Natural killer cell treated with Interleukin-12 subunit alpha and Interleukin-12 subunit beta and Interleukin-15 and Interleukin-18, amount 100 ng/mL, for 72 hours (primary cell): ENCODE measurements at regions not wholly inside any gene's neighbourhood (a gene's known extent, or its start where the extent isn't known, plus 50 kb on each side); places are given as distances from the start of the nearest gene placed in this dataset.

Experiments
- ATAC-seq, 2 donors: fragments of 150-1000 bp; cut with Tn5 transposase in 1 of 2; sonication (Bioruptor Pico), chemical (Tn5 transposase) in 1 of 2; 2 replicates each; pipeline ENCODE4 v1.10.0; 2021
- DNase-seq: peaks from one replicate; pipeline ENCODE4 v3.0.0; 2022; ENCODE audit warnings: low spot score
- H3K27ac Mint-ChIP-seq, 2 donors: 1 replicate in 1 of 2; 2 replicates in 1 of 2; pipeline ENCODE4 v1.8.0; 2022; ENCODE audit warnings: mixed read lengths in 2 of 2, mild to moderate bottlenecking in 1 of 2, moderate library complexity in 1 of 2
- H3K27me3 Mint-ChIP-seq, 2 donors: 1 replicate in 1 of 2; 2 replicates in 1 of 2; pipeline ENCODE4 v1.8.0; 2022; ENCODE audit warnings: mixed read lengths in 2 of 2
- H3K36me3 Mint-ChIP-seq: one replicate; pipeline ENCODE4 v1.8.0; 2022; ENCODE audit warnings: mixed read lengths
- H3K4me1 Mint-ChIP-seq, 2 donors: 1 replicate in 1 of 2; 2 replicates in 1 of 2; pipeline ENCODE4 v1.8.0; 2022; ENCODE audit warnings: low read depth in 2 of 2, mixed read lengths in 2 of 2, mild to moderate bottlenecking in 1 of 2
- H3K4me3 Mint-ChIP-seq: one replicate; pipeline ENCODE4 v1.8.0; 2022; ENCODE audit warnings: mixed read lengths
- H3K9me3 Mint-ChIP-seq: 2 replicates; pipeline ENCODE4 v1.8.0; 2022; ENCODE audit warnings: mixed read lengths

GRCh38 chr10:60566096-60566495 lies 176.4 kb upstream of the ANK3 start:
- H3K9me3 Mint-ChIP-seq: peaks cover 13% of the 10 kb centered on the region
- peak overlapping the region in 1 of 2 donors; percentile 66 for H3K27ac Mint-ChIP-seq
- H3K27me3 Mint-ChIP-seq: peaks cover 4 to 7% of the 10 kb centered on the region in 2 donors
- DNase-seq (no peak), ATAC-seq (peak in 1 of 2 donors; percentile 73)
- H3K36me3 Mint-ChIP-seq: peaks cover 26% of the 10 kb centered on the region
- peaks cover 3 to 21% of the 10 kb centered on the region in 2 donors for H3K4me1 Mint-ChIP-seq
- H3K4me3 Mint-ChIP-seq: peak overlapping the region; percentile 67

GRCh38 chr10:60565492-60565891 lies 175.8 kb upstream of the ANK3 start:
- ATAC-seq (peak in 1 of 2 donors; percentile 54), DNase-seq (no peak)
- H3K9me3 Mint-ChIP-seq: peaks cover 13% of the 10 kb centered on the region
- peak overlapping the region; percentile 2 for H3K4me3 Mint-ChIP-seq
- peaks cover 3 to 21% of the 10 kb centered on the region in 2 donors for H3K4me1 Mint-ChIP-seq
- H3K36me3 Mint-ChIP-seq: peaks cover 25% of the 10 kb centered on the region
- peaks cover 3 to 5% of the 10 kb centered on the region in 2 donors for H3K27me3 Mint-ChIP-seq
- no peak overlapping the region for H3K27ac Mint-ChIP-seq

- Mint-ChIP-seq H3K4me3 (no peak overlapping the region), H3K36me3 (peaks cover 19% of the 10 kb centered on the region), H3K27me3 (no peaks in the 10 kb centered on the region), H3K27ac (no peak overlapping the region), H3K9me3 (peaks cover 13% of the 10 kb centered on the region), H3K4me1 (peaks cover 3 to 15% of the 10 kb centered on the region in 2 donors)
- DNase-seq (no peak), ATAC-seq (no peak)
These were observed 174.8 kb upstream of the ANK3 start for GRCh38 chr10:60564475-60564874.

DNA sequence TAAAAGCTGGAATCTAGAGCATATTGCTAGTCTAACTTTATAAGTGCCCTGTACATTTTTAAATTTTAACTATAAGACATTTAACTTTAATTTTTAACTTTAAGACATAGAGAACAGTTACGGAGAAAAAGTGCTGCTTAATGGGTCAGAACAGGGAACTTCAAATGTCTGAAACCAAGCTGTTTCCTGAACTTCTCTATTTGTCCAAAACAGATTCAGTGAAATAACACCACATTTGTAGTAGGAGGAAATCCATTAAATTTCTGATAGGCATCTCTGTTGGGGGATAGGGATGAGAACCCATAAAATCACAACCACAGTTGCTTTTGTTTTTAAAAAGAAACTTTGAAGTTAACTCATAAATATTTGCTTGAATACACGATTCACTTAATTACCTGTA lies 170.8 kb upstream of the ANK3 start:
- Mint-ChIP-seq H3K4me3 (no peak overlapping the region), H3K36me3 (peaks cover 3% of the 10 kb centered on the region), H3K27ac (no peak overlapping the region), H3K4me1 (peaks cover 0 to 2% of the 10 kb centered on the region in 2 donors), H3K9me3 (peaks cover 1% of the 10 kb centered on the region), H3K27me3 (no peaks in the 10 kb centered on the region)
- no peak for DNase-seq
- ATAC-seq: no peak

DNA sequence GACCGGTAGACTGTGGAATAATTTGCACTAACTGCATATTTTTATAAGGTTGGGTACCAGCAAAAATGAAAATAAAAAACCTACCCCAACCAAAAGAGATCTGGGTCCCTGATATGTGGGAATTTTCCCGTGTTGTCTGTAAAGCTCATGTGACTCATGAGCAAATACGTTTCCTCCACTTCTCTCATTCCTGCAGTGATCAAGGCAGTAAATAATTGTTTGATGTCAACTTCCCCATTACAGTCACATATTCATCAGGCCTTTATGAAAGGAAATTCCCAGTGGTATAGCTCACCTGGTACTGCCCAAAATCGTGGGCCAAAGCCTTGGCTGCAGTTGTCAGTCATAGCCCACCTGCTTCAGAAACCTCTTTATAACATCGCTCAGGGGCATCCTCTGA lies 166.0 kb upstream of the ANK3 start:
- Mint-ChIP-seq H3K36me3 (no peaks in the 10 kb centered on the region), H3K27ac (no peak overlapping the region), H3K4me1 (no peaks in the 10 kb centered on the region), H3K4me3 (no peak overlapping the region), H3K27me3 (no peaks in the 10 kb centered on the region), H3K9me3 (no peaks in the 10 kb centered on the region)
- ATAC-seq (no peak), DNase-seq (no peak)

DNA sequence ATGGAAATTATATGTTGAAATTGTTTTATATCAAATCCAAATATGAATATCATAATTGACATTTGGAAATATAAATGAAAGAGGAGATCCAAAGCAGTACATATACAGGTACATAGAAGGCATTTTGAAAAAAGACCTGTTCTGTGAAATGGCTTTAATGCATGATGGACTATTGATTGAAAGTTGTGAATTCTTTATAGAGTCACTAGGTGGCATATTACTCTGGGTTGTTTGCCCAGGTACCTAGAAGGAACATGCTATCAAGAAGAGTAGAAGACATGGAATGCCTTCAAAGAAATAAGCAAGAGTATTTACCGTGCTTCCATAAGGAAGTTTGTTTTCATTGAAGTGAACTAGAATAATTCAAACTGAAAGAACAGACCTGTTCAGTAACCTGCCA lies 160.0 kb upstream of the ANK3 start:
- no peak for ATAC-seq
- H3K4me1 Mint-ChIP-seq: no peaks in the 10 kb centered on the region
- H3K9me3 Mint-ChIP-seq: no peaks in the 10 kb centered on the region
- H3K27me3 Mint-ChIP-seq: no peaks in the 10 kb centered on the region
- no peaks in the 10 kb centered on the region for H3K36me3 Mint-ChIP-seq
- no peak for DNase-seq
- no peak overlapping the region for H3K27ac Mint-ChIP-seq
- H3K4me3 Mint-ChIP-seq: no peak overlapping the region

GRCh38 chr10:60542657-60543056 lies 153.0 kb upstream of the ANK3 start:
- ATAC-seq: no peak
- H3K36me3 Mint-ChIP-seq: no peaks in the 10 kb centered on the region
- no peaks in the 10 kb centered on the region for H3K4me1 Mint-ChIP-seq
- H3K27ac Mint-ChIP-seq: no peak overlapping the region
- no peaks in the 10 kb centered on the region for H3K9me3 Mint-ChIP-seq
- H3K27me3 Mint-ChIP-seq: no peaks in the 10 kb centered on the region
- H3K4me3 Mint-ChIP-seq: no peak overlapping the region
- no peak for DNase-seq

- no peak overlapping the region for H3K27ac Mint-ChIP-seq
These were observed 151.8 kb upstream of the ANK3 start for GRCh38 chr10:60541451-60541850.

GRCh38 chr10:60537697-60538096 lies 148.0 kb upstream of the ANK3 start:
- DNase-seq (no peak), ATAC-seq (peak in 1 of 2 donors; percentile 62)
- Mint-ChIP-seq H3K27me3 (no peaks in the 10 kb centered on the region), H3K4me3 (no peak overlapping the region), H3K4me1 (peaks cover 0 to 8% of the 10 kb centered on the region in 2 donors), H3K36me3 (no peaks in the 10 kb centered on the region), H3K9me3 (no peaks in the 10 kb centered on the region), H3K27ac (peak overlapping the region in 1 of 2 donors; percentile 53)

More at GRCh38 chr10:60541451-60541850, 151.8 kb upstream of the ANK3 start:
- H3K9me3 Mint-ChIP-seq: no peaks in the 10 kb centered on the region
- DNase-seq (no peak), ATAC-seq (no peak)
- H3K4me3 Mint-ChIP-seq: no peak overlapping the region
- H3K4me1 Mint-ChIP-seq: peaks cover 0 to 5% of the 10 kb centered on the region in 2 donors
- H3K27me3 Mint-ChIP-seq: no peaks in the 10 kb centered on the region
- H3K36me3 Mint-ChIP-seq: no peaks in the 10 kb centered on the region

DNA sequence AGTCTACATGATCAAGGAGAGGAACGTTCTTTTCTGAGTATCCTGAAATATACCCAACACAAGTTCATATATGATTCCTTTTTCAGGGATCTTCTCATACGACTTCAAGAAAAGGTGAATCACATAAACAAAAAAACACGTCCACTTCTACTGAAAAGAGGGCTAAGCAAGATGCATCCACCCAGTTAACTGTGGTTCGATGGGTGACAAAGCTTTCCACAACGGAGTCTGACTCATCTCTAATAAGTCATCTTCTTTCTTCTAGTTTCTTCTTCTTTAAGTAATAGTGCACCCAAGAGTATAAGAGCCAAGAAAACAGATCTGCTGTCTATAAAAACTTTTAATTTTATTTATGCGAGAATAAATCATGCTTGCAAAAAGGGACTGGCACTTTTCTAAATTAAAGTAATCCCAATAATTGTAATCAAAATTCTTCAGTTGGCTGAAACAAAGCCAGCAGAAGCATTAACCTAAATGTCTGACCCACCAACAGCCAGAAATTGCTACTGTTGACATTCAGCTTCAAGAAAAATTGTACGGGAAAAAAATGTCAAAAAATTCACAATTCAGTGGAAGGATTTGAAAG lies 146.9 kb upstream of the ANK3 start:
- Mint-ChIP-seq H3K4me1 (peaks cover 0 to 8% of the 10 kb centered on the region in 2 donors), H3K27ac (peak overlapping the region in 1 of 2 donors; percentile 53), H3K4me3 (peak overlapping the region; percentile 67), H3K9me3 (no peaks in the 10 kb centered on the region), H3K27me3 (no peaks in the 10 kb centered on the region), H3K36me3 (no peaks in the 10 kb centered on the region)
- ATAC-seq (peak in 1 of 2 donors; percentile 74), DNase-seq (no peak)

DNA sequence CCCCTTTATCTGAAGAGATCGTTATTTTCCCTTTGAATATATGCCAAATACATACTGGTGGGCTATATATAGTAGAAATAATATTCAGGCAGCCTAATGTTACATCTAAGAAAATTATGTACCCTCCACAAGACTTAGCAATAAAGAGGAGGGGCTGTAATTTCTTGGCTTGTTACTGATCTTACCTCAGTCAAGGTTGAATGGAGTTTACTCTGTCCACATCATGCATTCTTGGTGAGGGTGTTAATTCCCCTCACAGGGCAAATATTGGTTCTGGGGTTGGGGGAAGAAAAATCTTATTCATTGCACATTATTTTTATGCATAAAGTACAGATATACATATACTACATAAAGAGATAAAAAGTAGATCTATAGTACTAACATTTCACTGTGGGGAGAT lies 145.8 kb upstream of the ANK3 start:
- Mint-ChIP-seq H3K9me3 (no peaks in the 10 kb centered on the region), H3K36me3 (no peaks in the 10 kb centered on the region), H3K4me1 (peaks cover 0 to 8% of the 10 kb centered on the region in 2 donors), H3K4me3 (peak overlapping the region; percentile 56), H3K27me3 (no peaks in the 10 kb centered on the region), H3K27ac (no peak overlapping the region)
- DNase-seq (no peak), ATAC-seq (no peak)

- no peak overlapping the region for H3K27ac Mint-ChIP-seq
- H3K4me1 Mint-ChIP-seq: peaks cover 0 to 8% of the 10 kb centered on the region in 2 donors
- no peaks in the 10 kb centered on the region for H3K27me3 Mint-ChIP-seq
- no peaks in the 10 kb centered on the region for H3K36me3 Mint-ChIP-seq
- H3K9me3 Mint-ChIP-seq: no peaks in the 10 kb centered on the region
- H3K4me3 Mint-ChIP-seq: peak overlapping the region; percentile 56
- ATAC-seq (peak in 1 of 2 donors; percentile 63), DNase-seq (no peak)
These were observed 145.2 kb upstream of the ANK3 start for GRCh38 chr10:60534761-60535389.

- Mint-ChIP-seq H3K4me1 (peaks cover 0 to 8% of the 10 kb centered on the region in 2 donors), H3K36me3 (no peaks in the 10 kb centered on the region), H3K27ac (no peak overlapping the region), H3K9me3 (no peaks in the 10 kb centered on the region), H3K27me3 (no peaks in the 10 kb centered on the region), H3K4me3 (no peak overlapping the region)
- DNase-seq: no peak
- no peak for ATAC-seq
These were observed 143.2 kb upstream of the ANK3 start for GRCh38 chr10:60532696-60533468.

- Mint-ChIP-seq H3K4me3 (no peak overlapping the region), H3K36me3 (no peaks in the 10 kb centered on the region), H3K9me3 (no peaks in the 10 kb centered on the region), H3K4me1 (no peaks in the 10 kb centered on the region), H3K27ac (no peak overlapping the region), H3K27me3 (no peaks in the 10 kb centered on the region)
- ATAC-seq: no peak
- DNase-seq: no peak
These were observed 141.3 kb upstream of the ANK3 start for GRCh38 chr10:60531006-60531405.
